VCaP (cell line): ENCODE measurements at regions not wholly inside any gene's neighbourhood (a gene's known extent, or its start where the extent isn't known, plus 50 kb on each side); places are given as distances from the start of the nearest gene placed in this dataset.

Source experiments
- H3K27ac ChIP-seq: fragments of 450-650 bp; 2 replicates; pipeline ENCODE4 v1.5.1; 2017
- CTCF ChIP-seq: fragments of 450-650 bp; conservative IDR thresholded peaks from 2 replicates; pipeline ENCODE4 v1.5.1; 2017; ENCODE audit warnings: mild to moderate bottlenecking, moderate library complexity

- no peak for TF ChIP-seq CTCF
These were observed 273.1 kb downstream of the SP3 start for GRCh38 chr2:173692068-173692467.

GRCh38 chr2:173693044-173693589 lies 272.1 kb downstream of the SP3 start:
- H3K27ac ChIP-seq, result no peak overlapping the region
- no peak for TF ChIP-seq CTCF

More at GRCh38 chr2:173692068-173692467, 273.1 kb downstream of the SP3 start:
- H3K27ac ChIP-seq, result no peak overlapping the region

- H3K27ac ChIP-seq, result no peak overlapping the region
- TF ChIP-seq CTCF, result no peak
These were observed 268.9 kb downstream of the SP3 start for GRCh38 chr2:173696274-173696673.

- TF ChIP-seq CTCF, result no peak
- no peak overlapping the region for H3K27ac ChIP-seq
These were observed 267.2 kb downstream of the SP3 start for GRCh38 chr2:173697929-173698328.

GRCh38 chr2:173705656-173706055 lies 259.5 kb downstream of the SP3 start:
- no peak overlapping the region for H3K27ac ChIP-seq
- TF ChIP-seq CTCF, result no peak

- no peak overlapping the region for H3K27ac ChIP-seq
- no peak for TF ChIP-seq CTCF
These were observed 258.2 kb downstream of the SP3 start for GRCh38 chr2:173706936-173707335.

- no peak for TF ChIP-seq CTCF
- H3K27ac ChIP-seq, result no peak overlapping the region
These were observed 256.4 kb downstream of the SP3 start for GRCh38 chr2:173708806-173709205.
